ENCODE measurements at regions not wholly inside any gene's neighbourhood (a gene's known extent, or its start where the extent isn't known, plus 50 kb on each side); places are given as distances from the start of the nearest gene placed in this dataset.

- no peak for DNase-seq
Measured at GRCh38 chr1:34331020-34331926, 154.6 kb downstream of the C1orf94 start.

- DNase-seq = no peak
Measured at GRCh38 chr1:34332996-34333395, 156.3 kb downstream of the C1orf94 start.

GRCh38 chr1:34338871-34339270 lies 162.2 kb downstream of the C1orf94 start:
- DNase-seq = no peak

GRCh38 chr1:34341896-34342295 lies 165.2 kb downstream of the C1orf94 start:
- DNase-seq = no peak

GRCh38 chr1:34342334-34342733 lies 165.6 kb downstream of the C1orf94 start:
- DNase-seq = no peak

GRCh38 chr1:34346128-34346527 lies 169.4 kb downstream of the C1orf94 start:
- no peak for DNase-seq

- no peak for DNase-seq
Measured at GRCh38 chr1:34353409-34353808, 176.7 kb downstream of the C1orf94 start.

- DNase-seq = no peak
Measured at GRCh38 chr1:34354367-34354766, 177.7 kb downstream of the C1orf94 start.

- DNase-seq = no peak
Measured at GRCh38 chr1:34356853-34357252, 180.1 kb downstream of the C1orf94 start.

- DNase-seq = no peak
Measured at GRCh38 chr1:34358636-34359035, 181.9 kb downstream of the C1orf94 start.

- no peak for DNase-seq
Measured at GRCh38 chr1:34359411-34359810, 182.7 kb downstream of the C1orf94 start.

- no peak for DNase-seq
Measured at GRCh38 chr1:34360574-34360973, 183.9 kb downstream of the C1orf94 start.

GRCh38 chr1:34361121-34361520 lies 184.4 kb downstream of the C1orf94 start:
- no peak for DNase-seq

GRCh38 chr1:34361781-34362357 lies 185.2 kb downstream of the C1orf94 start:
- DNase-seq = no peak

GRCh38 chr1:34362949-34363348 lies 186.2 kb downstream of the C1orf94 start:
- no peak for DNase-seq

- no peak for DNase-seq
Measured at GRCh38 chr1:34363447-34363846, 186.7 kb downstream of the C1orf94 start.

- DNase-seq = no peak
Measured at GRCh38 chr1:34363915-34364314, 187.2 kb downstream of the C1orf94 start.

- no peak for DNase-seq
Measured at GRCh38 chr1:34364376-34364775, 187.7 kb downstream of the C1orf94 start.

- DNase-seq = no peak
Measured at GRCh38 chr1:34365295-34365694, 188.6 kb downstream of the C1orf94 start.

- no peak for DNase-seq
Measured at GRCh38 chr1:34366875-34367624, 190.3 kb downstream of the C1orf94 start.

GRCh38 chr1:34367954-34368353 lies 191.2 kb downstream of the C1orf94 start:
- DNase-seq = no peak

- no peak for DNase-seq
Measured at GRCh38 chr1:34369701-34370455, 193.2 kb downstream of the C1orf94 start.

GRCh38 chr1:34370748-34371147 lies 194.0 kb downstream of the C1orf94 start:
- no peak for DNase-seq
